CD14-positive monocyte (primary cell): ENCODE measurements at regions not wholly inside any gene's neighbourhood (a gene's known extent, or its start where the extent isn't known, plus 50 kb on each side); places are given as distances from the start of the nearest gene placed in this dataset.

ENCODE experiments used
- DNase-seq, 3 donors: peaks; one replicate each; pipeline ENCODE4 v3.0.0-alpha.2; 2011 to 2022
- H2AFZ ChIP-seq: 2 replicates; pipeline ENCODE4 v1.6.0; 2012; ENCODE audit warnings: mild to moderate bottlenecking, low read depth, low read length, inconsistent platforms; ENCODE audit not compliant: insufficient read depth, poor library complexity, severe bottlenecking
- H3K27ac ChIP-seq, 2 donors: 1 replicate in 1 of 2; 2 replicates in 1 of 2; pipeline ENCODE4 v1.5.1; 2012 to 2013; ENCODE audit warnings: low read length in 2 of 2, control low read depth in 1 of 2, inconsistent platforms in 1 of 2, low read depth in 1 of 2, mild to moderate bottlenecking in 1 of 2
- H3K27me3 ChIP-seq, 2 donors: one replicate each; pipeline versions ENCODE4 v1.6.0 to v1.6.1; 2011 to 2013; ENCODE audit warnings: low read length in 2 of 2; ENCODE audit not compliant: control insufficient read depth in 2 of 2, insufficient read depth in 2 of 2
- H3K36me3 ChIP-seq, 2 donors: replicated peaks in 1 of 2; 1 replicate in 1 of 2; 2 replicates in 1 of 2; pipeline versions ENCODE4 v1.5.1 to v1.6.1; 2012 to 2013; ENCODE audit warnings: low read length in 2 of 2, control low read depth in 1 of 2, inconsistent platforms in 1 of 2, mild to moderate bottlenecking in 1 of 2; ENCODE audit not compliant: insufficient read depth in 2 of 2, control insufficient read depth in 1 of 2
- H3K4me1 ChIP-seq, 2 donors: 1 replicate in 1 of 2; 2 replicates in 1 of 2; pipeline versions ENCODE4 v1.5.1 to v1.6.1; 2012 to 2013; ENCODE audit warnings: low read length in 2 of 2, control low read depth in 1 of 2, inconsistent platforms in 1 of 2, mild to moderate bottlenecking in 1 of 2, moderate library complexity in 1 of 2; ENCODE audit not compliant: insufficient read depth in 2 of 2, control insufficient read depth in 1 of 2
- H3K4me2 ChIP-seq: replicated peaks from 2 replicates; pipeline ENCODE3; 2012; ENCODE audit warnings: low read length, moderate library complexity, mild to moderate bottlenecking; ENCODE audit not compliant: poor library complexity, severe bottlenecking; ENCODE audit errors: extremely low read depth
- H3K4me3 ChIP-seq, 3 experiments: fragments of 200-600 bp in 1 of 3; sonication (generic) in 1 of 3; replicated peaks in 1 of 3; 1 replicate in 2 of 3; 2 replicates in 1 of 3; pipeline ENCODE4 v1.5.1; 2011 to 2013; ENCODE audit warnings: low read length in 3 of 3, mild to moderate bottlenecking in 3 of 3, control low read depth in 2 of 3, low read depth in 2 of 3, inconsistent platforms in 1 of 3, moderate library complexity in 1 of 3
- H3K79me2 ChIP-seq: 2 replicates; pipeline ENCODE4 v1.6.0; 2012; ENCODE audit warnings: mild to moderate bottlenecking, control low read depth, inconsistent platforms, low read length, moderate library complexity; ENCODE audit not compliant: insufficient read depth
- H3K9ac ChIP-seq: 2 replicates; pipeline ENCODE4 v1.6.0; 2017; ENCODE audit warnings: low read length, mild to moderate bottlenecking; ENCODE audit not compliant: insufficient read depth, poor library complexity, severe bottlenecking
- H3K9me3 ChIP-seq, 2 donors: replicated peaks in 1 of 2; 1 replicate in 1 of 2; 2 replicates in 1 of 2; pipeline versions ENCODE4 v1.5.1 to v1.6.1; 2012 to 2013; ENCODE audit warnings: low read length in 2 of 2, control low read depth in 1 of 2; ENCODE audit not compliant: control insufficient read depth in 1 of 2, insufficient read depth in 1 of 2
- H4K20me1 ChIP-seq: 2 replicates; pipeline ENCODE4 v1.6.0; 2012; ENCODE audit warnings: mild to moderate bottlenecking, low read length, control low read depth, moderate library complexity; ENCODE audit not compliant: insufficient read depth
- H3K27ac Mint-ChIP-seq, 7 donors: one replicate each; pipeline ENCODE4 v1.8.0; 2020; ENCODE audit warnings: mild to moderate bottlenecking in 7 of 7, mixed read lengths in 7 of 7, moderate library complexity in 6 of 7, inconsistent platforms in 2 of 7
- H3K27me3 Mint-ChIP-seq, 3 donors: one replicate each; pipeline ENCODE4 v1.8.0; 2021 to 2022; ENCODE audit warnings: low read depth in 3 of 3, mild to moderate bottlenecking in 3 of 3, mixed read lengths in 3 of 3, moderate library complexity in 3 of 3, inconsistent platforms in 1 of 3
- H3K36me3 Mint-ChIP-seq, 2 donors: one replicate each; pipeline ENCODE4 v1.8.0; 2020; ENCODE audit warnings: mixed read lengths in 2 of 2, inconsistent platforms in 1 of 2, mild to moderate bottlenecking in 1 of 2
- H3K4me1 Mint-ChIP-seq: one replicate; pipeline ENCODE4 v1.8.0; 2020; ENCODE audit warnings: mild to moderate bottlenecking, mixed read lengths
- H3K4me3 Mint-ChIP-seq, 2 donors: one replicate each; pipeline ENCODE4 v1.8.0; 2020; ENCODE audit warnings: mild to moderate bottlenecking in 2 of 2, mixed read lengths in 2 of 2, moderate library complexity in 1 of 2
- H3K9me3 Mint-ChIP-seq, 7 donors: one replicate each; pipeline ENCODE4 v1.8.0; 2020 to 2022; ENCODE audit warnings: mixed read lengths in 7 of 7, mild to moderate bottlenecking in 6 of 7, moderate library complexity in 6 of 7, inconsistent platforms in 2 of 7
- CTCF ChIP-seq: fragments of 200-600 bp; IDR thresholded peaks from one replicate; pipeline ENCODE4 v1.8.0; 2022; ENCODE audit warnings: antibody characterized with exemption, mild to moderate bottlenecking
- WGBS: methylation state at CpG from one replicate; pipeline ENCODE4 v1.1.5; 2013; ENCODE audit warnings: missing lambda C conversion rate; ENCODE audit not compliant: insufficient coverage; 5-methylcytosine and 5-hydroxymethylcytosine counted together
- intact Hi-C, 2 donors: fragments of 100-400 bp; cut with micrococcal nuclease; formaldehyde crosslinking; loops; one replicate each; pipeline versions ENCODE4 v1.15.0 to v1.15.1; 2023

GRCh38 chr19:27780367-27781075, 1432.4 kb downstream of the UQCRFS1 start:
- Histone ChIP-seq H4K20me1 (no peaks in the 10 kb centered on the region), H3K79me2 (no peaks in the 10 kb centered on the region), H3K4me1 (peaks cover 21 to 27% of the 10 kb centered on the region in 2 donors), H3K27ac (peak overlapping the region; percentile 91 to 92), H3K9me3 (peaks cover 1 to 4% of the 10 kb centered on the region in 2 donors), H3K36me3 (no peaks in the 10 kb centered on the region), H3K4me2 (peak overlapping the region; percentile 73), H3K9ac (peak overlapping the region; percentile 51), H3K27me3 (no peaks in the 10 kb centered on the region), H3K4me3 (peak overlapping the region; percentile 15 to 69 (median 51)), H2AFZ (peak overlapping the region; percentile 83)
- Mint-ChIP-seq H3K9me3 (peaks cover 1 to 22% (median 11%) of the 10 kb centered on the region in 7 donors), H3K4me3 (peak overlapping the region; percentile 73 to 86), H3K36me3 (peaks cover 15 to 29% of the 10 kb centered on the region in 2 donors), H3K4me1 (peaks cover 38% of the 10 kb centered on the region), H3K27ac (peak overlapping the region; percentile 80 to 99 (median 95)), H3K27me3 (peaks cover 0 to 2% (median 0%) of the 10 kb centered on the region in 3 donors)
- WGBS = 34% methylated on average over 4 of the region's 10 CpGs
- peak; percentile 59 to 62 (median 61) for DNase-seq
- no peak for TF ChIP-seq CTCF
- intact Hi-C loops = no loop called here

GRCh38 chr19:27779954-27780353, 1433.0 kb downstream of the UQCRFS1 start:
- Histone ChIP-seq H3K36me3 (no peaks in the 10 kb centered on the region), H3K27ac (peak overlapping the region; percentile 91 to 92), H2AFZ (peak overlapping the region; percentile 83), H3K4me1 (peaks cover 21 to 27% of the 10 kb centered on the region in 2 donors), H3K4me2 (peak overlapping the region; percentile 73), H3K79me2 (no peaks in the 10 kb centered on the region), H3K9ac (peak overlapping the region; percentile 51), H3K27me3 (no peaks in the 10 kb centered on the region), H3K4me3 (peak overlapping the region; percentile 15 to 69 (median 51)), H4K20me1 (no peaks in the 10 kb centered on the region), H3K9me3 (peaks cover 4 to 9% of the 10 kb centered on the region in 2 donors)
- TF ChIP-seq CTCF = no peak
- DNase-seq = peak; percentile 60 to 73 (median 65)
- Mint-ChIP-seq H3K27me3 (peaks cover 0 to 2% (median 0%) of the 10 kb centered on the region in 3 donors), H3K36me3 (peaks cover 11 to 28% of the 10 kb centered on the region in 2 donors), H3K9me3 (peaks cover 3 to 27% (median 15%) of the 10 kb centered on the region in 7 donors), H3K4me1 (peaks cover 38% of the 10 kb centered on the region), H3K4me3 (peak overlapping the region; percentile 73 to 86), H3K27ac (peak overlapping the region; percentile 80 to 99 (median 95))
- intact Hi-C loops = no loop called here
- WGBS = no CpG with 5 or more reads among the region's 1 CpG
